Ovary (tissue), 7 donors: ENCODE measurements at regions not wholly inside any gene's neighbourhood (a gene's known extent, or its start where the extent isn't known, plus 50 kb on each side); places are given as distances from the start of the nearest gene placed in this dataset.

ENCODE experiments used
- DNase-seq, 5 donors: peaks; one replicate each; pipeline ENCODE4 v3.0.0-alpha.2; 2019 to 2020
- H3K27ac ChIP-seq, 2 donors: fragments of 200-600 bp; one replicate each; pipeline versions ENCODE4 v1.5.1 to v1.8.0; 2019 to 2022
- H3K27me3 ChIP-seq: fragments of 200-600 bp; one replicate; pipeline ENCODE4 v1.8.0; 2022
- H3K36me3 ChIP-seq: fragments of 200-600 bp; sonication (generic); one replicate; pipeline ENCODE4 v1.5.1; 2019
- H3K4me1 ChIP-seq: one replicate; pipeline ENCODE4 v1.8.1; 2013; ENCODE audit warnings: mild to moderate bottlenecking, moderate library complexity; ENCODE audit not compliant: insufficient read depth
- H3K4me3 ChIP-seq: fragments of 200-600 bp; sonication (generic); one replicate; pipeline ENCODE4 v1.5.1; 2017
- H3K9me3 ChIP-seq, 2 donors: fragments of 200-600 bp in 1 of 2; sonication (generic) in 1 of 2; one replicate each; pipeline versions ENCODE4 v1.5.1 to v1.8.1; 2013 to 2019; ENCODE audit warnings: mild to moderate bottlenecking in 1 of 2, moderate library complexity in 1 of 2
- CTCF ChIP-seq, 3 donors: fragments of 450-650 bp in 2 of 3; fragments of 200-600 bp in 1 of 3; IDR thresholded peaks; one replicate each; pipeline versions ENCODE4 v1.5.1 to v1.8.0; 2016 to 2022; ENCODE audit warnings: antibody characterized with exemption in 3 of 3, mild to moderate bottlenecking in 1 of 3
- EP300 ChIP-seq: sonication (generic); formaldehyde crosslinking; IDR thresholded peaks from one replicate; pipeline ENCODE4 v1.6.1; 2017; ENCODE audit warnings: antibody characterized with exemption
- POLR2A ChIP-seq: fragments of 450-650 bp; IDR thresholded peaks from one replicate; pipeline ENCODE4 v1.6.1; 2017; ENCODE audit warnings: antibody characterized with exemption, mild to moderate bottlenecking, moderate library complexity
- WGBS, 3 donors: extraction: QIAGEN DNeasy Blood & Tissue Kit in 1 of 3; methylation state at CpG; one replicate each; pipeline versions ENCODE4 v1.1.5 to v1.1.7; 2013 to 2017; 5-methylcytosine and 5-hydroxymethylcytosine counted together
- intact Hi-C, 4 donors: fragments of 100-400 bp; cut with DNase I; formaldehyde crosslinking; loops; one replicate each; pipeline versions ENCODE4 v1.11.0 to v1.15.1; 2022 to 2023
- donor health status: DM: no; HTN: no; CAD: no; lungs with moderate emphysema.
- donor health status: DM: no; HTN: no; CAD: no.
- donor health status: Bipolar disorder and iron deficiency.
- donor health status: DM: no; HTN: no; CAD: no.
- donor health status: DM: yes; HTN: yes; CAD: no.

GRCh38 chr21:16154951-16155635 is 425.3 kb downstream of the USP25 start:
- intact Hi-C loops, result no loop called here
- DNase-seq, result no peak
- Histone ChIP-seq H3K27ac (no peak overlapping the region), H3K9me3 (no peaks in the 10 kb centered on the region), H3K4me1 (no peaks in the 10 kb centered on the region), H3K27me3 (no peaks in the 10 kb centered on the region), H3K4me3 (no peak overlapping the region), H3K36me3 (no peaks in the 10 kb centered on the region)
- TF ChIP-seq EP300 (no peak), POLR2A (no peak), CTCF (IDR thresholded peaks at IDR 0.05) (no peak)
- 85 to 95% (median 92%) methylated on average over 2 of the region's 2 CpGs for WGBS, 3 donors

GRCh38 chr21:16156841-16157489 is 427.2 kb downstream of the USP25 start:
- intact Hi-C loops, result no loop called here
- TF ChIP-seq EP300, result no peak
- TF ChIP-seq POLR2A, result no peak
- no peak for TF ChIP-seq CTCF (IDR thresholded peaks at IDR 0.05)
- Histone ChIP-seq H3K4me3 (no peak overlapping the region), H3K27me3 (no peaks in the 10 kb centered on the region), H3K27ac (no peak overlapping the region), H3K4me1 (no peaks in the 10 kb centered on the region), H3K9me3 (no peaks in the 10 kb centered on the region), H3K36me3 (no peaks in the 10 kb centered on the region)
- no peak for DNase-seq

- intact Hi-C loops, result no loop called here
Measured at GRCh38 chr21:16159213-16159970, 429.6 kb downstream of the USP25 start.

GRCh38 chr21:16159971-16160350 is 430.2 kb downstream of the USP25 start:
- no peak overlapping the region for H3K4me3 ChIP-seq
- 92 to 96% (median 93%) methylated on average over 2 of the region's 2 CpGs for WGBS, 3 donors
- DNase-seq, result no peak
- H3K4me1 ChIP-seq, result no peaks in the 10 kb centered on the region
- TF ChIP-seq POLR2A (no peak), CTCF (IDR thresholded peaks at IDR 0.05) (no peak), EP300 (no peak)
- H3K36me3 ChIP-seq, result no peaks in the 10 kb centered on the region
- H3K27ac ChIP-seq, result no peak overlapping the region
- intact Hi-C loops, result no loop called here
- no peaks in the 10 kb centered on the region for H3K27me3 ChIP-seq
- H3K9me3 ChIP-seq, result no peaks in the 10 kb centered on the region

More at GRCh38 chr21:16159213-16159970, 429.6 kb downstream of the USP25 start:
- WGBS, 3 donors, result 91 to 96% (median 94%) methylated on average over 5 of the region's 5 CpGs
- DNase-seq, result no peak
- no peak for TF ChIP-seq EP300
- no peak for TF ChIP-seq POLR2A
- no peak for TF ChIP-seq CTCF (IDR thresholded peaks at IDR 0.05)
- Histone ChIP-seq H3K4me3 (no peak overlapping the region), H3K27me3 (no peaks in the 10 kb centered on the region), H3K36me3 (no peaks in the 10 kb centered on the region), H3K4me1 (no peaks in the 10 kb centered on the region), H3K9me3 (no peaks in the 10 kb centered on the region), H3K27ac (no peak overlapping the region)
